Osteocyte (in vitro differentiated cells): ENCODE measurements at regions not wholly inside any gene's neighbourhood (a gene's known extent, or its start where the extent isn't known, plus 50 kb on each side); places are given as distances from the start of the nearest gene placed in this dataset.

Source experiments
- DNase-seq: peaks from one replicate; pipeline ENCODE4 v3.0.0; 2021; ENCODE audit warnings: mixed read lengths; ENCODE audit not compliant: unreplicated experiment; ENCODE audit errors: extremely low spot score
- H3K27ac Mint-ChIP-seq: one replicate; pipeline ENCODE4 v1.8.0; 2021; ENCODE audit warnings: mild to moderate bottlenecking, mixed read lengths; ENCODE audit not compliant: unreplicated experiment
- H3K27me3 Mint-ChIP-seq: one replicate; pipeline ENCODE4 v1.8.0; 2021; ENCODE audit warnings: mixed read lengths; ENCODE audit not compliant: unreplicated experiment
- H3K36me3 Mint-ChIP-seq: one replicate; pipeline ENCODE4 v1.8.0; 2021; ENCODE audit warnings: mixed read lengths; ENCODE audit not compliant: unreplicated experiment
- H3K4me1 Mint-ChIP-seq: one replicate; pipeline ENCODE4 v1.8.0; 2021; ENCODE audit warnings: mixed read lengths; ENCODE audit not compliant: unreplicated experiment
- H3K4me3 Mint-ChIP-seq: one replicate; pipeline ENCODE4 v1.8.0; 2021; ENCODE audit warnings: mild to moderate bottlenecking, moderate library complexity, mixed read lengths; ENCODE audit not compliant: unreplicated experiment
- H3K9me3 Mint-ChIP-seq: one replicate; pipeline ENCODE4 v1.8.0; 2021; ENCODE audit warnings: mixed read lengths; ENCODE audit not compliant: unreplicated experiment
- CTCF ChIP-seq: fragments of 200-600 bp; sonication (generic); IDR thresholded peaks from 2 replicates; pipeline ENCODE4 v1.5.0; 2021; ENCODE audit warnings: antibody characterized with exemption, mild to moderate bottlenecking, moderate library complexity

- Mint-ChIP-seq H3K27me3 (no peaks in the 10 kb centered on the region), H3K36me3 (no peaks in the 10 kb centered on the region), H3K9me3 (no peaks in the 10 kb centered on the region), H3K4me3 (no peak overlapping the region), H3K27ac (no peak overlapping the region), H3K4me1 (no peaks in the 10 kb centered on the region)
- DNase-seq, result no peak
- no peak for TF ChIP-seq CTCF
These were observed 216.1 kb downstream of the FOXA2 start for GRCh38 chr20:22368235-22368634.

- Mint-ChIP-seq H3K27me3 (no peaks in the 10 kb centered on the region), H3K9me3 (no peaks in the 10 kb centered on the region), H3K4me1 (no peaks in the 10 kb centered on the region), H3K27ac (no peak overlapping the region), H3K4me3 (no peak overlapping the region), H3K36me3 (no peaks in the 10 kb centered on the region)
- TF ChIP-seq CTCF, result no peak
- DNase-seq, result no peak
These were observed 217.7 kb downstream of the FOXA2 start for GRCh38 chr20:22366631-22367030.

DNA sequence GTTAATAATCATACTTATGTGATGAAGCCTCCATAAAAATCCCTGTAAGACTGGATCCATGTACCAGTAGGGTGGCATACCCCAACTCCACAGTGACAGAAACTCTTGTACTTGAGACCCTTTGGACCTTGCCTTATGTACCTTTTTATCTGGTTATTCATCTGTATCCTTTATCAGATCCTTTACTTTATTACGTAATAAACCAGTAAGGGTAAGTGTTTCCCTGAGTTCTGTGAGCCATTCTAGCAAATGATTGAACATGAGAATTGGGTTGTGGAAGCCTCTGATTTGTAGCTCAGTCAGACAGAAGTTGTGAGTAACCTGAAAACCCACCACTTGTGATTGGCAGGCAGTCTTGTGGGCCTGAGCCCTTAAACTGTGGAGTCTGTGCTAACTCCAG is 229.7 kb downstream of the FOXA2 start:
- no peaks in the 10 kb centered on the region for H3K9me3 Mint-ChIP-seq

GRCh38 chr20:22353586-22353985 is 230.8 kb downstream of the FOXA2 start:
- Mint-ChIP-seq H3K9me3 (no peaks in the 10 kb centered on the region), H3K4me3 (no peak overlapping the region), H3K27ac (no peak overlapping the region), H3K4me1 (no peaks in the 10 kb centered on the region), H3K36me3 (no peaks in the 10 kb centered on the region), H3K27me3 (peaks cover 10% of the 10 kb centered on the region)
- no peak for TF ChIP-seq CTCF
- no peak for DNase-seq

More for the DNA sequence above, 229.7 kb downstream of the FOXA2 start:
- no peaks in the 10 kb centered on the region for H3K36me3 Mint-ChIP-seq
- H3K27ac Mint-ChIP-seq, result no peak overlapping the region
- no peak for TF ChIP-seq CTCF
- no peak overlapping the region for H3K4me3 Mint-ChIP-seq
- DNase-seq, result no peak
- H3K4me1 Mint-ChIP-seq, result no peaks in the 10 kb centered on the region
- peaks cover 5% of the 10 kb centered on the region for H3K27me3 Mint-ChIP-seq

GRCh38 chr20:22352019-22352418 is 232.4 kb downstream of the FOXA2 start:
- Mint-ChIP-seq H3K27ac (no peak overlapping the region), H3K4me3 (no peak overlapping the region), H3K9me3 (no peaks in the 10 kb centered on the region), H3K36me3 (no peaks in the 10 kb centered on the region), H3K27me3 (peaks cover 10% of the 10 kb centered on the region), H3K4me1 (no peaks in the 10 kb centered on the region)
- TF ChIP-seq CTCF, result no peak
- DNase-seq, result no peak
